B cell (primary cell): ENCODE measurements at regions not wholly inside any gene's neighbourhood (a gene's known extent, or its start where the extent isn't known, plus 50 kb on each side); places are given as distances from the start of the nearest gene placed in this dataset.

ENCODE experiments used
- ATAC-seq: fragments of 200-7000 bp; cut with Tn5 transposase; one replicate; pipeline ENCODE4 v1.10.0; 2021; ENCODE audit warnings: low read depth, mild to moderate bottlenecking, moderate number of reproducible peaks, moderate library complexity
- CTCF ChIA-PET: fragments of 350-600 bp; sonication (Branson Sonifier 250); formaldehyde crosslinking; loops from one replicate; lab custom pipeline; 2021; ENCODE audit warnings: antibody characterized with exemption, inconsistent platforms; lab: Charles Lee
- POLR2A ChIA-PET: fragments of 350-600 bp; sonication (Branson Sonifier 250); formaldehyde crosslinking; loops from one replicate; lab custom pipeline; 2021; ENCODE audit warnings: antibody characterized with exemption; lab: Charles Lee
- DNase-seq: peaks from one replicate; pipeline ENCODE4 v3.0.0; 2013
- H2AFZ ChIP-seq: 2 replicates; pipeline ENCODE4 v1.6.1; 2012; ENCODE audit warnings: mild to moderate bottlenecking, low read depth, low read length; ENCODE audit not compliant: insufficient read depth, poor library complexity, severe bottlenecking
- H3K27ac ChIP-seq, 2 donors: 1 replicate in 1 of 2; 2 replicates in 1 of 2; pipeline ENCODE4 v1.5.1; 2012 to 2013; ENCODE audit warnings: low read length in 2 of 2, mild to moderate bottlenecking in 2 of 2, moderate library complexity in 1 of 2
- H3K27me3 ChIP-seq, 4 experiments: fragments of 200-600 bp in 1 of 4; sonication (generic) in 1 of 4; replicated peaks in 1 of 4; 1 replicate in 2 of 4; 2 replicates in 2 of 4; pipeline versions ENCODE4 v1.6.1 to v1.7.0; 2013 to 2016; ENCODE audit warnings: low read length in 3 of 4, mild to moderate bottlenecking in 2 of 4, mixed read lengths in 1 of 4, moderate library complexity in 1 of 4; ENCODE audit not compliant: insufficient read depth in 4 of 4, control insufficient read depth in 3 of 4; ENCODE audit errors: control extremely low read depth in 1 of 4
- H3K36me3 ChIP-seq, 2 experiments: replicated peaks in 1 of 2; 1 replicate in 1 of 2; 2 replicates in 1 of 2; pipeline versions ENCODE4 v1.6.1 to v1.7.1; 2013; ENCODE audit warnings: low read length in 1 of 2; ENCODE audit not compliant: insufficient read depth in 2 of 2, control insufficient read depth in 1 of 2; ENCODE audit errors: control extremely low read depth in 1 of 2, extremely low read depth in 1 of 2
- H3K4me1 ChIP-seq, 2 donors: fragments of 200-600 bp in 1 of 2; sonication (generic) in 1 of 2; 1 replicate in 1 of 2; 2 replicates in 1 of 2; pipeline versions ENCODE4 v1.5.1 to v1.6.1; 2013 to 2017; ENCODE audit warnings: low read length in 2 of 2; ENCODE audit not compliant: control insufficient read depth in 2 of 2, insufficient read depth in 2 of 2
- H3K4me2 ChIP-seq: replicated peaks from 2 replicates; pipeline ENCODE3; 2012; ENCODE audit warnings: mild to moderate bottlenecking, low read depth, low read length; ENCODE audit not compliant: poor library complexity, severe bottlenecking
- H3K4me3 ChIP-seq, 5 experiments: fragments of 200-600 bp in 1 of 5; sonication (generic) in 1 of 5; 1 replicate in 3 of 5; 2 replicates in 2 of 5; pipeline versions ENCODE4 v1.5.1 to v1.7.0; 2011 to 2016; ENCODE audit warnings: low read length in 4 of 5, mild to moderate bottlenecking in 4 of 5, low read depth in 2 of 5, control low read depth in 1 of 5, moderate library complexity in 1 of 5; ENCODE audit not compliant: insufficient read depth in 1 of 5; ENCODE audit errors: control extremely low read depth in 1 of 5, extremely low read depth in 1 of 5
- H3K79me2 ChIP-seq: fragments of 200-600 bp; sonication (generic); one replicate; pipeline ENCODE4 v1.6.0; 2016; ENCODE audit warnings: low read length; ENCODE audit not compliant: control insufficient read depth, insufficient read depth
- H3K9ac ChIP-seq: fragments of 200-600 bp; sonication (generic); 2 replicates; pipeline ENCODE4 v1.6.1; 2017; ENCODE audit warnings: mild to moderate bottlenecking, low read length, moderate library complexity
- H3K9me3 ChIP-seq, 3 donors: one replicate each; pipeline versions ENCODE4 v1.6.1 to v1.7.1; 2013; ENCODE audit warnings: low read length in 2 of 3; ENCODE audit not compliant: control insufficient read depth in 2 of 3, insufficient read depth in 1 of 3; ENCODE audit errors: control extremely low read depth in 1 of 3
- H4K20me1 ChIP-seq: 2 replicates; pipeline ENCODE4 v1.6.0; 2012; ENCODE audit warnings: mild to moderate bottlenecking, low read length; ENCODE audit not compliant: insufficient read depth, control insufficient read depth, poor library complexity, severe bottlenecking
- H3K27ac Mint-ChIP-seq: one replicate; pipeline ENCODE4 v1.8.0; 2021; ENCODE audit warnings: mixed read lengths
- H3K27me3 Mint-ChIP-seq: one replicate; pipeline ENCODE4 v1.8.0; 2021; ENCODE audit warnings: mixed read lengths
- H3K4me1 Mint-ChIP-seq: one replicate; pipeline ENCODE4 v1.8.0; 2021; ENCODE audit warnings: mixed read lengths
- H3K4me3 Mint-ChIP-seq: one replicate; pipeline ENCODE4 v1.8.0; 2021; ENCODE audit warnings: mixed read lengths
- H3K9me3 Mint-ChIP-seq: one replicate; pipeline ENCODE4 v1.8.0; 2022; ENCODE audit warnings: mixed read lengths; ENCODE audit not compliant: insufficient read depth
- CTCF ChIP-seq: fragments of 200-600 bp; IDR thresholded peaks from one replicate; pipeline ENCODE4 v1.8.0; 2022; ENCODE audit warnings: antibody characterized with exemption, mild to moderate bottlenecking
- EZH2 ChIP-seq: IDR thresholded peaks from 2 replicates; pipeline ENCODE4 v1.6.1; 2012; ENCODE audit warnings: borderline replicate concordance, low read depth, mild to moderate bottlenecking, moderate library complexity, low read length; ENCODE audit not compliant: insufficient read depth, poor library complexity, severe bottlenecking
- WGBS: methylation state at CpG from one replicate; pipeline ENCODE4 v1.1.5; 2013; ENCODE audit warnings: missing lambda C conversion rate; ENCODE audit not compliant: insufficient coverage; 5-methylcytosine and 5-hydroxymethylcytosine counted together
- intact Hi-C: fragments of 100-400 bp; cut with micrococcal nuclease; formaldehyde crosslinking; loops from one replicate; pipeline ENCODE4 v1.10.0; 2022

GRCh38 chr9:26662476-26662875 is 230.1 kb downstream of the CAAP1 start:
- Mint-ChIP-seq H3K4me3 (no peak overlapping the region), H3K27me3 (no peaks in the 10 kb centered on the region), H3K4me1 (no peaks in the 10 kb centered on the region), H3K27ac (no peak overlapping the region), H3K9me3 (no peaks in the 10 kb centered on the region)
- no peak for ATAC-seq
- POLR2A ChIA-PET, result no interaction called here
- WGBS, result no CpG with 5 or more reads among the region's 1 CpG
- no peaks in the 10 kb centered on the region for H3K4me1 ChIP-seq
- H3K9me3 ChIP-seq, result peaks cover 0 to 7% (median 0%) of the 10 kb centered on the region in 3 donors
- no peak for DNase-seq
- intact Hi-C loops, result no loop called here
- H3K9ac ChIP-seq, result no peak overlapping the region
- H3K4me3 ChIP-seq, result no peak overlapping the region
- no peaks in the 10 kb centered on the region for H4K20me1 ChIP-seq
- no peaks in the 10 kb centered on the region for H3K79me2 ChIP-seq
- H2AFZ ChIP-seq, result no peak overlapping the region
- H3K36me3 ChIP-seq, result no peaks in the 10 kb centered on the region
- CTCF ChIA-PET, result no interaction called here
- TF ChIP-seq EZH2 (no peak), CTCF (no peak)
- H3K27ac ChIP-seq, result no peak overlapping the region
- no peak overlapping the region for H3K4me2 ChIP-seq
- H3K27me3 ChIP-seq, result no peaks in the 10 kb centered on the region

- ChIA-PET CTCF (no interaction called here), POLR2A (no interaction called here)
- DNase-seq (no peak), ATAC-seq (no peak)
- intact Hi-C loops, result no loop called here
- no peak overlapping the region for H2AFZ ChIP-seq
- H3K27me3 ChIP-seq, result no peaks in the 10 kb centered on the region
- no peak overlapping the region for H3K4me2 ChIP-seq
- no peak overlapping the region for H3K4me3 ChIP-seq
- H3K4me1 ChIP-seq, result no peaks in the 10 kb centered on the region
- no peak overlapping the region for H3K4me3 Mint-ChIP-seq
- no peak overlapping the region for H3K27ac Mint-ChIP-seq
- WGBS, result no CpG with 5 or more reads among the region's 3 CpGs
- H3K36me3 ChIP-seq, result no peaks in the 10 kb centered on the region
- no peak overlapping the region for H3K9ac ChIP-seq
- TF ChIP-seq CTCF (no peak), EZH2 (no peak)
- H3K4me1 Mint-ChIP-seq, result no peaks in the 10 kb centered on the region
- H3K27me3 Mint-ChIP-seq, result no peaks in the 10 kb centered on the region
- H3K79me2 ChIP-seq, result no peaks in the 10 kb centered on the region
- H3K9me3 ChIP-seq, result peaks cover 0 to 3% (median 0%) of the 10 kb centered on the region in 3 donors
- no peaks in the 10 kb centered on the region for H4K20me1 ChIP-seq
- no peaks in the 10 kb centered on the region for H3K9me3 Mint-ChIP-seq
- H3K27ac ChIP-seq, result no peak overlapping the region
Measured at GRCh38 chr9:26658476-26658875, 234.1 kb downstream of the CAAP1 start.
